ENCODE measurements at regions not wholly inside any gene's neighbourhood (a gene's known extent, or its start where the extent isn't known, plus 50 kb on each side); places are given as distances from the start of the nearest gene placed in this dataset.
"Not testable (repeated sequence)": the region's sequence is repeated elsewhere in the genome, so short reads cannot be mapped to it uniquely, and the experiment has no call there.

DNA sequence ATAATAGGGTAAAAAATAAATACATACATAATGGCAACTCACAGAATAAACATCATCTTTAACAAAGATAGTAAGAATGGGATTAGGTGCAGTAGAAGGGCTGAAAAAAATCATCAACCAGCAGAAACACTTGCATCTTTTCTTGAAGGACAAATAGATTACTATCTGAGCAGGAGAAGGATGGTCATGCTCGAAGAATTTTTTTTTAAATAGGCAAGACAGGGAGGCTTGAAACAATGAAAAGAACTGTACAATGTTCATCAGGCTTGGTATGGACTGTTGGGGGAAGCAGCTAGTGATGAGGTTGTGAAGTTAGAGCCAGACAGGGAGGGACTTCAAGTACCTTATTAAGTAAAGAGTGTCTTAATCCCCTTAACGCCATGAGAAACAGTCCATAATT, 167.4 kb upstream of the LDB2 start:
- DNase-seq (ENCODE audit: low read depth) = no peak

GRCh38 chr4:17064959-17065358, 166.5 kb upstream of the LDB2 start:
- DNase-seq (ENCODE audit: low read depth) = no peak

GRCh38 chr4:17063888-17064287, 165.4 kb upstream of the LDB2 start:
- DNase-seq (ENCODE audit: low read depth) = no peak

DNA sequence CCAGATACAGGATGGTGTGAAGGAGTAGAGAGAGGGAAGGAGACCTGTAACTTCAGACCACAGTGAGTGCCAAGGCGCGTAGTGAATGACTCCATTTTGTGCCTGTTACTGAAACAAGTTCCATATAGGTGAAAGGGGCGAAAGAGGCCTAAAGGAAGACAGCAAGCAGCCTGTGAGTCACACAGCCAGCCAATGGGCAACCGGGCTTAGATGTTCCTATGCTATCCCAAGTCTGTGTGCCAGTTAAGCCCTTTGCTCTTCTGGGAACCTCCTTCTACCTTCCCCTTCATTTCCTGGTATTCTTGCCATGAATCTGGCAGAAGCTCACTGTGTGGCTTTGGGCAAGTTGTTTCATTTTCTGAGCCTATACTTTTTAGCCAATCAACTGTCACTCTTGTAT, 161.8 kb upstream of the LDB2 start:
- DNase-seq (ENCODE audit: low read depth) = peak; percentile 23

- peak; percentile 66 for DNase-seq (ENCODE audit: low read depth)
These were observed 160.7 kb upstream of the LDB2 start for GRCh38 chr4:17058916-17059741.

DNA sequence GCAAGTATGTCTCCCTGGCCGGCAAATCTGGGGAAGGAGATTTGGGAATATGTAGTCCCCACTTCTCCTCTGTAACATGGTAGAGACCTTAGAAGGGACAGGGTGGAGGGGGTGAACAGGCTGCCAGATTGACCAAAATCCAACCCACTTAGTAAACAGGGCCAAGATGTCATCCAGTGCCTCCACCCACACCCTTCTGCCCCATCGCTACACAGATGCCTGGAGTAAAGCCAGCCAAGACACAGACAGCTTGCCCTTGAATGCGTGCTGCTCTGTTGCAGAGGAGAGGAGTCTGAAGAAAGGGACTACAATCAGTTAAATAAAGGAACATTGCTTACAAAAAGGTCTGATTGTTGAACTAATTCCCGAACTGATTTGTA, 160.1 kb upstream of the LDB2 start:
- peak; percentile 76 for DNase-seq (ENCODE audit: low read depth)

DNA sequence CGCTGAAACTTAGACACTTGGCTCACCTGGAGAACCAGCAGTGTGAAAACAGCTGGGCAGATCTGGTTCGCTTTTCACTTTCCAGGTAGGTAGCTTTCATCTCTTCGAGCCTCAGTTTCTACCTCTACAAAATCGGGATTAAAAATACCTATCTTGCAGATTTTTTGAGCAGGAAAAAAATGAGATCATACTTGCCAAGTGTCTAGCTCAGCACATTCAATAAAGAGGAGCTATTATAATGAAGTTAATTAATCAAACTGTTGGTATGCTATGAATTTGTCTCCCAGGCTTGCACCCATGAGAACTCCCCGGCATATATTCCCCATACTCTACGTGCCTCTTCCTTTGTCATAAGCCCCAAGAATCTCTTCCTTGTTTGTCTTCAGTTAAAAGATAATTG, 158.6 kb upstream of the LDB2 start:
- DNase-seq (ENCODE audit: low read depth) = no peak

GRCh38 chr4:17055788-17056187, 157.3 kb upstream of the LDB2 start:
- peak; percentile 90 for DNase-seq (ENCODE audit: low read depth)

- no peak for DNase-seq (ENCODE audit: low read depth)
These were observed 147.4 kb upstream of the LDB2 start for GRCh38 chr4:17045866-17046265.

- DNase-seq (ENCODE audit: low read depth) = no peak
These were observed 140.2 kb upstream of the LDB2 start for GRCh38 chr4:17038510-17039176.

- DNase-seq (ENCODE audit: low read depth) = peak; percentile 8
These were observed 135.3 kb upstream of the LDB2 start for GRCh38 chr4:17033768-17034181.

GRCh38 chr4:17033025-17033767, 134.8 kb upstream of the LDB2 start:
- DNase-seq (ENCODE audit: low read depth) = no peak

DNA sequence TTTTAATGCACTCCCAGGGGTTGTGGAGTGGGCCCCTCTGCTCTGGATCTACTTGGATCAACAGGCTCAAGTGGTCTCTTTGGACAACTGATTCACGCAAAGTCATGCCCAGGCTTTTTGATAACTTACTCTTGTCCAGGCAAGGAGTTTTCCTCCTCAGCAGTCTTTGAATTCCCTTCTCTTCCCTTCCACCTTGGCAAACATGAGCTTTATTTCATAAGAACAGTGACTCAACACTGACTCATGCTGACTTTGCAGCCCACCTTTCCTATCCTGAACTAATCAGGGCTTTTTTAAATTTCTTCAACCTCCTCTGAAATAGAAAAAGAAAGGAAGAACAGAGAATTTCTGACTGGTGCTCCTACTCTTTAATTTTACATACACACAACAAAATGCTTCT, 132.1 kb upstream of the LDB2 start:
- peak; percentile 89 for DNase-seq (ENCODE audit: low read depth)

DNA sequence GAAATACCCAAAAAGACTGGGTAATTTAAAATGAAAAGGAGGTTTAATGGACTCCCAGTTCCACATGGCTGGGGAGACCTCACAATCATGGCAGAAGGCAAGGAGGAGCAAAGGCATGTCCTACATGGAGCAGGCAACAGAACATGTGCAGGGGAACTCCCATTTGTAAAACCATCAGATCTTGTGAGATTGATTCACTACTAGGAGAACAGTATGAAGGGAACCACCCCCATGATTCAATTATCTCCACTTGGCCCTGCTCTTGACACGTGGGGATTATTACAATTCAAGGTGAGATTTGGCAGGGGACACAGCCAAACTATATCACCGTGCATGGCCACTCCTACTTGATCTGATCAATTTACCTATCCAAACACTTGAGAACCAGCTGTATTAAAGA, 131.5 kb upstream of the LDB2 start:
- peak; percentile 21 for DNase-seq (ENCODE audit: low read depth)

DNA sequence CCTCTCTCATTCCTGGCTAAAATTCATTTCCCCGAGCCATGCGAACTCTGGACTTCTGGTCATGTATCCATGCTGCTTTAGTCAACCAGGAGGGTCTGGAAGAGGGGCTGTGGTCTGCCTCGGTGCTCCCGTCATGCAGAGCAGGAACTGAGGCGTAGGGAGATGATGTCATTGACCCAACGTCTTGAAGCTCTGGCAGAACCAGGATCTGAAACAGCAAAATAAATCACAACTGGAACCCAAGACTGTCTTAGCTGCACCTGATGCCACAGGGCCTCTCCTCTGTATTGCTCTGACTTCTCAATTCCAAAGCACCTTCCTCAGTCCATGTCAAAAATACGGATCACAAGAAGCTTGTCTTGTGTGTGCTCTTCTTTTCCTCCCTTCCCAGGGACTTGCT, 131.0 kb upstream of the LDB2 start:
- DNase-seq (ENCODE audit: low read depth) = no peak

DNA sequence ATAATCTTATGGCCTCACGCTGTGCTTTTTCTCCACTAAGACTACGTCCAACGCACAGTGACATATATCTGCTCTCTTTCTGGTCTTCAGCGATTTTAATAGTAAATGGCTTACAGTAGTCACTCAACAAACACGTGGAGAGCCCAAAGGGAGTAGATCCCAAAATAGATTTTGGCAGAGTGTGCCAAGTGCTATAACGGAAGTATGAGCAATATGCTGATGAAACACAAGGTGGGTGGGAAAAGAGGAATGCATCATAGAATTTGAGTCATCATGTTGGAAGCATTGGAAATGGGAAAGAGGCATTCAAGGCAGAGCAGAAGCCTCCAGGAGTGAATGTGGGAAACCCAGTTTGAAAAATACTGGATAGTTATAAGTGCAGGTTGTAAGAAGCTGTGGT, 129.1 kb upstream of the LDB2 start:
- DNase-seq (ENCODE audit: low read depth) = peak; percentile 96

DNA sequence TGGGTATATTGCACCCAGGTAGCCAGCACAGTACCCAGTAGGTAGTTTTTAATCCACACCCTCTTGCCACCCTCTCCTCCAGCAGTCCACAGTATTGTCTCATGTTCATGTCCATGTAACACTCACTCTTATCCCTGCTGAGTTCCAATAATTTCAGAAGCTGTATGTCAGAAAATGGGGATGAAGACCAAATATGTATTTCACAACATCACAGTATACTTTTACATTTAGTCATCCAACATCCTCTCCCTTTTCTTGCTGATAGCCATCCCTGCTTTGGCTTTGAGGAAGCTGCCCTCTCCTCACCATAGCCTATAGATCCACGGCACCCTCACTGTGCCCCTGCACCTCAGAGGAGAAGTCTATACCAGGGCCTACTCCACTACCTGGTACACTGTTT, 126.0 kb upstream of the LDB2 start:
- DNase-seq (ENCODE audit: low read depth) = no peak

GRCh38 chr4:17020901-17021300, 122.5 kb upstream of the LDB2 start:
- DNase-seq (ENCODE audit: low read depth) = no peak

DNA sequence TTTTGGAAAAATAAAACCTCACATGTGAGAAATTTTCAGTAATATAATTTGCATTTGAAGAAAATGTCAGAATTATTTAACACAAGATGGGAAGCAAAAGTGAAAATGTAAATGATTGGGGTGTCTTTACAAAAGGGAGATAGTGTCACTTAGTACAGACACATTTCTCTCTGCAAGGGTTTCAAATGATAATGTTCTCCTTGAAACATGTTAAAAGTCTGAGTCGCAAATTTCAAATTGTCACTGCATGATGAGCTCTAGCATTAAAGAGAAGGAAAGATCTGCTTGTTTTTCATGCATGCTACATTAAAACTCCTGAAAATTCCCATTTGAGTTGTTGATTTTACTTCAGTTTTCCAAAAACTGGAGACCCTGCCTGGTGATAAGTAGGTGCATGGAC, 122.0 kb upstream of the LDB2 start:
- DNase-seq (ENCODE audit: low read depth) = no peak

- DNase-seq (ENCODE audit: low read depth) = not testable (repeated sequence)
These were observed 120.2 kb upstream of the LDB2 start for GRCh38 chr4:17018621-17019020.

GRCh38 chr4:17018013-17018412, 119.6 kb upstream of the LDB2 start:
- DNase-seq (ENCODE audit: low read depth) = no peak

GRCh38 chr4:17013382-17014006, 115.0 kb upstream of the LDB2 start:
- peak; percentile 46 for DNase-seq (ENCODE audit: low read depth)

All from RPMI7951 (cell line).